Kidney tubule cell (primary cell): ENCODE measurements at regions not wholly inside any gene's neighbourhood (a gene's known extent, or its start where the extent isn't known, plus 50 kb on each side); places are given as distances from the start of the nearest gene placed in this dataset.
"Not testable (repeated sequence)": the region's sequence is repeated elsewhere in the genome, so short reads cannot be mapped to it uniquely, and the experiment has no call there.

Experiments used
- DNase-seq: peaks from one replicate; pipeline ENCODE4 v3.0.0-alpha.2; 2018; ENCODE audit warnings: low spot score

DNA sequence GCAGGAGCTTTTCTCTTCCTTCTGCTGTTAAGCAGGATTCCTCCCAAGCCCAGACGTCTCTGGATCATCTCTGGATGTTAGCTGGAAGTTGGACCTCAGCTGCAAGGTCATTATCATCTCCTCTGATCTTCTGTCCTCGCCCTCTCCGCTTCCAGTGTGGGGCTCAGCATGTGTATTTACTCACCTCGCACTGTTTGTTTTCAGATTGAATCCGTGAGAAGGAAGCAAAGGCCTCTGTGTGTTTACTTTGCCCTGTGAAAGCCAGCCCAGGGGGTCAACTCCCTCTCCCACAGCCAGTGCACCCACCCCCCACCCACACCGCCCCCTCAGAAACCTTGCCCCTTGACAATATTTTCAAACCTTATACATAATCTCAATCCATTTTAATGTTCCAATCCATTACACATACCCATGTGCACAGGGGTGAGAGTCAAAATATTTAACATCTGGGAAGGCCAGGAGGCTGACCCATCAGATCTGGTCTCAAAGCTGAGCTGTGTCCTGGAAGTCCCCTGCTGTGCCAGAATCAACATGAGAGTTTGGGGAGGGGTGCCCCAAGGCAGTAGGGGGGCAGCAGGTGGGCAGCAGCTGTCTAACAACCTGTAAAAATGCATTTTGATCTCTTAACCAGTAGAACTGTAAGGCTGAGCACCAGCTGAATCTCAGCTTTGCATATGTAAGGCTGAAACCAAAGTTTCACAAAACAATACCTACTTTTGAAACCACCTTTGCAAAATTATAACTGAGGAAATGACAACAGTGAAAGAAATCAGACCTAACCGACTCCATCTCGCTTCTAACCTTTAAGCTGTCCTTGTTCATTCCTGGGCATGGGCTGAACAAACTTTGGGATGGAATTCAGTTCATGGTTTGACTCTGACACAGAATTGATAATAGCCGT, 157.9 kb downstream of the ZNF664 start:
- no peak for DNase-seq

GRCh38 chr12:124131659-124132058, 158.6 kb downstream of the ZNF664 start:
- no peak for DNase-seq

- DNase-seq: no peak
Observed at GRCh38 chr12:124132530-124132929, 159.5 kb downstream of the ZNF664 start.

- DNase-seq: no peak
Observed at GRCh38 chr12:124136796-124137195, 158.1 kb upstream of the RFLNA start.

GRCh38 chr12:124140944-124141486, 153.9 kb upstream of the RFLNA start:
- no peak for DNase-seq

DNA sequence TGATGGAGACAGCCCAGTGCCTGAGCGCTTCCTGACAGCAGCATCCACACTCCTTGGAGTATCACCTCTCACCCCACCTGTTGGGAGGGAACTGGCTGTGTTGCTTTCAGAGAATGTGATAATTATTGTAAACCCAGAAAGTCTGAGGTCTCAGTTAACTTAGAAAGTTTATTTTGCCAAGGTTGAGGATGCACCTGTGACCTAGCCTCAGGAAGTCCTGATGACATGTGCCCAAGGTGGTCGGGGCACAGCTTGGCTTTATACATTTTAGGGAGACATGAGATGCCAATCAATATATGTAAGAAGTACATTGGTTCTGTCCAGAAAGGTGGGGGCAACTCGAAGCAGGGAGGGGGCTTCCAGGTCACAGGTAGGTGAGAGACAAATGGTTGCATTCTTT, 153.3 kb upstream of the RFLNA start:
- DNase-seq: not testable (repeated sequence)

DNA sequence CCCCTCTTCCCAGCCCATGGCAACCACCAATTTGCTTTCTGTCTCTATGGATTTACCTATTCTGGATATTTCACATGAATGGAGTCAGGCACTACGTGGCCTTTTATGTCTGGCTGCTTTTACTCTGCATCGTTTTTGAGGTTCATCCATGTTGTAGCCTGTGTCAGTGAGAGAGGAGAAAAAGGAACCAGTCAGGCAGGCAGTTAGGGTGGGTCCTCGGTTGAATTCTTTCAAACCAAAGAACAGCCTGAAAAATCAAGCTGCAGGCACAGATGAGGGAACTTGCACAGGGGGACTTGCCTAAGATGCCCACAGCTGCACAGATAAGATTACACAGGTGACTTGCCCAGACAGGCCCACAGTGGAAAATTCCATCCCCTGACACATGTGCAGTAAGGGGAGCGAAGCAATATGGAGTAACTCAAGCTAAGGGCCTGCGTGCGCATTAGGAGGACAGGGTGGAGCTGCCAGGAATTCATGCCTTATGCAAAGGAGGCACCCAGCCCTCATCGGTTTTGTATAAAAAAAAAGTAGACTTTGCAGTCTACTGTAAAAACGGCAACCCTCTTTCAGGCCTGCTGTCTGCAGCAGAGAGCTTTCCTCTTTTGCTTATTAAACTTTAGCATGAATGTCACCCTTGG, 152.4 kb upstream of the RFLNA start:
- DNase-seq: no peak

GRCh38 chr12:124143726-124144125, 151.2 kb upstream of the RFLNA start:
- DNase-seq: peak; percentile 86

GRCh38 chr12:124144531-124145194, 150.2 kb upstream of the RFLNA start:
- no peak for DNase-seq

DNA sequence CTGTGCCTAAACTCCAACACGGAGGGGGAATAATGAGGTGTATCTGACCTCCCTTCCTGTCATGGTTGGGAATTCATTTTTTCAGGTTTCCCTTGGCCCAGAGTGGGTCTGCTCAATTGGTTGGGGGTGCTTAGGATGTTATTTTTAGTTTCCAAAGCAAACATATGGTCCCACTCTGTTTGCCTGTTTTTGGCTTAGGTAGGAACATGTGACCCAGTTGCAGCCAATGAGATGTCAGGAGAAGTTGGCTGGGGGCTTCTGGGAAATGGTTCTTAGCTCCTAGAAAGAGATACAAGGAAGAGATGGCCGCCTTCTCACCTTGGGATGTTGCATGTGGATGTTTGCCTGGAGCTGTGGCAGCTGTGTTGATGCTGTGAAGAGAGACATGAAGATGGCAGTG, 147.9 kb upstream of the RFLNA start:
- no peak for DNase-seq

GRCh38 chr12:124147575-124147974, 147.3 kb upstream of the RFLNA start:
- no peak for DNase-seq

DNA sequence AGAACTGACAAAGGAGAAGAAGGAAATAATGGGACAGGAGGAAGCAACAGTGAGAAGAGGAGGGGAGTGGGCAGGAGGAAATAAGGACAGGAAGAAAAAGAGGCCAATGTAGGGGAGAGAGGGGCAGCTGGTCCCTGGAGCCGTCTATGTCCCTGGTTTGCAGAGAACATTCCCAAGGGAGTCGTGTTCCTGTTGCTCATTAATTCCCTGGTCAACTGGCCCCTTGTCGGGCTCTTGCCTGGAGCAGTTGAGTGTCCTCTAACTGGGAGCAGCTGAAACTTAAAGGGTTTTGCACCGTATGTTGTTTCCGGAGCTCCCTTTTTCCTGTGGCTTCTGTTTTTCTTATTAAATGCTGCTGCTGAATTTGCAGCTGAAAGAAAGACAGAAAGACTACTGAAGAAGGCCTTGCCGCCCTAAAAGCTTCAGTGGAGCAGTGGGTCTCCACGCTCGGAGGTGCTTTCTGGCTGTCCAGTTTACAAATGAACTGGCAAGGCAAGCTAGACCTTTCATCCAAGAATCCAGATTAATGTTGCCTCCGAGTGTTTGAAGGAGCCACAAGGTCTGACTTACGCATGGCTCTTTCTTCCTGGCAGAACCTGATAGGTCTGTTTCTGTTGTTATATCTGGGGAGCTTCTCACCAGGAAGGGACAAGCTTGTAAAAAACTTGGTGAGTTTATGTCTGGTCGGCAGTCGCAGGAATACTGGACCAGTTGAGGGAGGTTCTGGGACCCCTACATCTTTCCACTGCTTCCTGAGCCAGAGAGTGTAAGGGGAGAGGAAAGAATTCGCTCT, 146.2 kb upstream of the RFLNA start:
- no peak for DNase-seq

DNA sequence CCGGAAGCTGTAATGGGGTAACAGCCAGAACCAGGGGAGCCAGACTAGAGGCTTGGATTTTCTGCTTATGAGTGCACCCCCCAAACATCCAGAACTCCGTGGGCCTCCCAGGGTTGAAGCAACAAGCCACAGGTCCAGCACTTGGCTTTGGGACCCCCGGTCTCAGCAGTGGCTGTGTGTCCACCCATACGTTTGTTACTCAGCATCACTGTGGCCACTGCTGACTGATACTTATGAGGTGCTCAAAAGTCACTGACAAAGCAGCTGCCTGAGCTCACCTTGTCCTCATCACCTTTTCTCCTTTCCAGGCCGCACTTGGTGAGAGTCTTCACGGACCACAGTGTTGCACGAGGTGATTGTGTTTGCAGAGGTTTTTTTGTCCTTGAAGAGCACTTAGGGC, 145.6 kb upstream of the RFLNA start:
- no peak for DNase-seq

GRCh38 chr12:124150168-124150567, 144.7 kb upstream of the RFLNA start:
- DNase-seq: no peak

DNA sequence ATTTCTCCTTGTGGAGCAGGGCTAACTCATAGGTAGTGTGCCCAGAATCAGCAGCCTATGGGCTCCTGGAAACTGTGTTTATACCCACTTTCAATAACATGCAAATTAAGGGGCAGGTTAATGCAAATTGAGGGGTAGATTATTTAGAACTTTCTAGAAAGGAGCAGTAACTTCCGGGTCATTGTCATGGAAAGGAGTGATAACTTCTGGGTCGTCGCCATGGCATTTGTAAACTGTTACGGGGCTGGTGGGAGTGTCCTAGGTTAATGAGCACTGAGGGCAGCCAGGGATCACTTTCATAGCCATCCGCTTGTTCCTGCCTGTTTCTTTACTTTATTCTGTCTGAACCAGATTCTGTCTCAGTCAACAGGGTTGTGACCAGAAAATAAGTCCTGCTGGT, 143.3 kb upstream of the RFLNA start:
- DNase-seq: no peak

GRCh38 chr12:124152731-124153130, 142.2 kb upstream of the RFLNA start:
- no peak for DNase-seq

DNA sequence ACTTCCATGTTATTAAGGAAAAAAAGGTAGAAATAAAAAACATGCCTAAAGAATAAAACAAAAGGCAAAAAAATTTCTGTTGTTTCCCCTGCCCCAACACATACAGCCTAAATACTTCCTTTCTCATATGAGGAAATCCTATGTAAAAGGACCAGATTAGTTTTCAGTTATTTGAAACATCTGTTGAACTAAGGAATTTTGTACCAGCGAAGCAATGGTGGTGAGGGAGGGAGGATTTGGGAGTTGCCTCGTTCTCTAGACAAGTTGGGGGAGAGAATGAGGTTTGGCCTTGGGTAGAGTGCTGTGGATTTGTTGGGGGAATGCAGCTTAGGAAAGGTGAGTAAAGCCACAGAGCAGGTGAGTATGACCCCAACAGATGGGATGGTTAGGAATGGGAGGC, 141.5 kb upstream of the RFLNA start:
- no peak for DNase-seq

- no peak for DNase-seq
Observed at GRCh38 chr12:124157406-124157805, 137.5 kb upstream of the RFLNA start.

DNA sequence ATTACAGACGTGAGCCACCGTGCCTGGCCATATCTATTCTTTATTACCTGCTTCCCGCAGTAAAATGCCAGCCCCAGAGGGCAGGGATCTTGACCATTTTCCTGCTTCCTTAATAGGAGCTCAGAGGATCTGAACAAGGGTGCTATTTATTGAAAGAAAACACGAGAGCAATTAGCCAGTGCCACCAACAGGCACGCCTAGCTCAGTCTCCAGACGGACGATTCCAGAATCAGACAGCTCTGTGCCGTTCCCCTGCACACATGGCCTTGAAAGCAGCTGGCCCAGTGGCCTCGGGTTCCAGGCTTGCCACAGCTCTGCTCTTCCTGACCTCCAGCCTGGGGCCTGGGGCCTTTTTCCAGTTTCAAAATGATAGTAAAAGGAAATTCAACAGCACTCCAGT, 135.2 kb upstream of the RFLNA start:
- no peak for DNase-seq

DNA sequence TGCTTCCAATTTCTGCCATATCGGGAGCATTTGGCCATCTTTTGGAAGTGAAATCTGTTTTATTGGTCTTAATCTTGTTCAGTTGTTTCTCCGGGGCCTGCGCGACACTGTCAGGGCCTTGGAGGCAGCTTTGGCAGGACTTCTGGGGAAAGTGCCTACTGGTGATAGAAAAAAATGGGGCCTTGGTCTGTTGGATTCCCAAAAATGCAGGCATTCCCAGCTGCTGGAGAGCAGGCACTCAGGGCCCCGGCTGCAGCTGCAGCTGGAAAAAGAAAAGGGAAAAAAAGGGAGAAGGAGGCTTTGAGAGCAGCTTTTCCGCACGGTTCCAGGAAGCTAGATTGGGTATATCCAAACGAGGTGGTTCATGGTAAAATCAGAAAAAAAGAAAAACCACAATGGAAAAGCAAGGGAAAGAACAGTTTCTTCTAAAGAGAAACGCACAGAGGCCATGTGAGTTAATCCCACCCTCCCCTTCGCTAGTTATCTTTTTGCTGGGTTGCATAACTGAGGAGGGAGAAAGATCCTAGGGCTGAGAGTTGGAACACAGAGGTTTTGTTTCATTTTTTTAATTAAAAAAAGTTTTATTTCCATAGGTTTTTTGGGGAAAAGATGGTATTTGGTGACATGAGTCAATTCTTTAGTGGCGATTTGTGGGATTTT, 134.7 kb upstream of the RFLNA start:
- DNase-seq: no peak

GRCh38 chr12:124161402-124161801, 133.5 kb upstream of the RFLNA start:
- not testable (repeated sequence) for DNase-seq
